ENCODE measurements at regions not wholly inside any gene's neighbourhood (a gene's known extent, or its start where the extent isn't known, plus 50 kb on each side); places are given as distances from the start of the nearest gene placed in this dataset.

DNA sequence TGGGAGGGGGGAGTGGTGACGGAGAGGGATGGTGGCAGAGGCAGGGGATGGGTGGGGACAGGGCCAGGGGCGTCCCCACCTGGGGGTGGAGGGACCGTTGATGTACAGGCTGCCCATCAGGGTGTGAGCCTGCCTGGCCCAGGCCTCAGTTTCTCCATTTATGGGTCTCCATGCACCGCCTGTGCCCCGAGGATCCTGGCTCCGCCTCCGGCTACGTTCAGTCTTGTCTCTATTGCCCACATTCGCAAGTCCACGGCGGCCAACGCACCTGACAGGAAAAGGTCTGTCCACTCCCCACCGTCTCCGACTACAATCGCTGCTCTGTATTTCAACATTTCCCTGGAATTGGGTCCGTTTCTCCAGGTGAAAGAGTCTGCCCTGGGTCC is 96.3 kb upstream of the NKX1-1 start:
- TF ChIP-seq, protein P1, sequence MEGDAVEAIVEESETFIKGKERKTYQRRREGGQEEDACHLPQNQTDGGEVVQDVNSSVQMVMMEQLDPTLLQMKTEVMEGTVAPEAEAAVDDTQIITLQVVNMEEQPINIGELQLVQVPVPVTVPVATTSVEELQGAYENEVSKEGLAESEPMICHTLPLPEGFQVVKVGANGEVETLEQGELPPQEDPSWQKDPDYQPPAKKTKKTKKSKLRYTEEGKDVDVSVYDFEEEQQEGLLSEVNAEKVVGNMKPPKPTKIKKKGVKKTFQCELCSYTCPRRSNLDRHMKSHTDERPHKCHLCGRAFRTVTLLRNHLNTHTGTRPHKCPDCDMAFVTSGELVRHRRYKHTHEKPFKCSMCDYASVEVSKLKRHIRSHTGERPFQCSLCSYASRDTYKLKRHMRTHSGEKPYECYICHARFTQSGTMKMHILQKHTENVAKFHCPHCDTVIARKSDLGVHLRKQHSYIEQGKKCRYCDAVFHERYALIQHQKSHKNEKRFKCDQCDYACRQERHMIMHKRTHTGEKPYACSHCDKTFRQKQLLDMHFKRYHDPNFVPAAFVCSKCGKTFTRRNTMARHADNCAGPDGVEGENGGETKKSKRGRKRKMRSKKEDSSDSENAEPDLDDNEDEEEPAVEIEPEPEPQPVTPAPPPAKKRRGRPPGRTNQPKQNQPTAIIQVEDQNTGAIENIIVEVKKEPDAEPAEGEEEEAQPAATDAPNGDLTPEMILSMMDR (IDR thresholded peaks at IDR 0.05; ENCODE audit: insufficient read depth, low read length, poor library complexity, severe bottlenecking): no peak
- no peak for TF ChIP-seq EZH2phosphoT487 (conservative IDR thresholded peaks at IDR 0.05; ENCODE audit: low read length)
